Stimulated activated CD4-positive, alpha-beta T cell treated with anti-CD3 and anti-CD28 coated beads, Interleukin-4, amount 100 ng/mL, for 1 hour (primary cell): ENCODE measurements at regions not wholly inside any gene's neighbourhood (a gene's known extent, or its start where the extent isn't known, plus 50 kb on each side); places are given as distances from the start of the nearest gene placed in this dataset.

Experiments
- DNase-seq: peaks from one replicate; pipeline ENCODE4 v3.0.0-alpha.2; 2020

- DNase-seq: no peak
Observed at GRCh38 chr3:99094606-99095005, 193.1 kb upstream of the DCBLD2 start.

- no peak for DNase-seq
Observed at GRCh38 chr3:99087277-99087676, 185.8 kb upstream of the DCBLD2 start.

GRCh38 chr3:99084826-99085225, 183.3 kb upstream of the DCBLD2 start:
- no peak for DNase-seq

- DNase-seq: no peak
Observed at GRCh38 chr3:99084156-99084555, 182.7 kb upstream of the DCBLD2 start.

GRCh38 chr3:99071096-99071495, 169.6 kb upstream of the DCBLD2 start:
- DNase-seq: no peak

GRCh38 chr3:99069973-99070372, 168.5 kb upstream of the DCBLD2 start:
- DNase-seq: no peak

- DNase-seq: no peak
Observed at GRCh38 chr3:99066863-99067262, 165.4 kb upstream of the DCBLD2 start.

- no peak for DNase-seq
Observed at GRCh38 chr3:99049164-99049563, 147.7 kb upstream of the DCBLD2 start.

GRCh38 chr3:99041747-99042146, 140.3 kb upstream of the DCBLD2 start:
- DNase-seq: no peak

- no peak for DNase-seq
Observed at GRCh38 chr3:99031778-99032177, 130.3 kb upstream of the DCBLD2 start.

GRCh38 chr3:99023590-99024192, 122.2 kb upstream of the DCBLD2 start:
- no peak for DNase-seq

GRCh38 chr3:99021466-99021865, 120.0 kb upstream of the DCBLD2 start:
- no peak for DNase-seq

- DNase-seq: no peak
Observed at GRCh38 chr3:99016452-99016851, 115.0 kb upstream of the DCBLD2 start.

- DNase-seq: no peak
Observed at GRCh38 chr3:99013777-99014315, 112.4 kb upstream of the DCBLD2 start.

GRCh38 chr3:99013077-99013476, 111.6 kb upstream of the DCBLD2 start:
- no peak for DNase-seq

GRCh38 chr3:99012051-99012450, 110.6 kb upstream of the DCBLD2 start:
- no peak for DNase-seq

GRCh38 chr3:99009851-99010250, 108.4 kb upstream of the DCBLD2 start:
- DNase-seq: no peak

- no peak for DNase-seq
Observed at GRCh38 chr3:99006686-99007085, 105.2 kb upstream of the DCBLD2 start.

GRCh38 chr3:98999675-99000074, 98.2 kb upstream of the DCBLD2 start:
- no peak for DNase-seq

GRCh38 chr3:98994128-98994762, 92.8 kb upstream of the DCBLD2 start:
- DNase-seq: no peak

GRCh38 chr3:98991393-98991792, 89.9 kb upstream of the DCBLD2 start:
- no peak for DNase-seq

GRCh38 chr3:98990657-98991056, 89.2 kb upstream of the DCBLD2 start:
- no peak for DNase-seq

- DNase-seq: no peak
Observed at GRCh38 chr3:98986073-98986472, 84.6 kb upstream of the DCBLD2 start.

- no peak for DNase-seq
Observed at GRCh38 chr3:98985431-98985830, 83.9 kb upstream of the DCBLD2 start.

- no peak for DNase-seq
Observed at GRCh38 chr3:98984024-98984423, 82.5 kb upstream of the DCBLD2 start.
